HEK293 (cell line): ENCODE measurements at regions not wholly inside any gene's neighbourhood (a gene's known extent, or its start where the extent isn't known, plus 50 kb on each side); places are given as distances from the start of the nearest gene placed in this dataset.

Experiments
- CTCF ChIA-PET: fragments of 350-600 bp; formaldehyde crosslinking; extraction: SDS; loops from one replicate; lab custom pipeline; 2021; ENCODE audit warnings: antibody characterized with exemption; lab: Yijun Ruan, JAX
- POLR2A ChIA-PET: fragments of 300-600 bp; formaldehyde crosslinking; extraction: SDS; loops from one replicate; lab custom pipeline; 2020; ENCODE audit warnings: antibody characterized with exemption, inconsistent platforms; lab: Yijun Ruan, JAX
- H3K27ac ChIP-seq: fragments of 200-500 bp; sonication (Bioruptor generic); 2 replicates; pipeline ENCODE4 v1.5.1; 2014; ENCODE audit warnings: low read depth, low read length, control low read depth, inconsistent platforms; ENCODE audit errors: extremely low read depth
- H3K36me3 ChIP-seq, 2 experiments: fragments of 200-500 bp in 1 of 2; sonication (Bioruptor generic) in 1 of 2; 1 replicate in 1 of 2; 2 replicates in 1 of 2; pipeline ENCODE4 v1.5.1; 2014 to 2017; ENCODE audit warnings: inconsistent platforms in 2 of 2, low read length in 2 of 2; ENCODE audit not compliant: control insufficient read depth in 2 of 2, insufficient read depth in 1 of 2
- H3K4me1 ChIP-seq: fragments of 200-500 bp; sonication (Bioruptor generic); 2 replicates; pipeline ENCODE4 v1.5.1; 2014; ENCODE audit warnings: mild to moderate bottlenecking, low read length, inconsistent platforms; ENCODE audit not compliant: control insufficient read depth, insufficient read depth
- H3K4me3 ChIP-seq: 2 replicates; pipeline ENCODE4 v1.5.1; 2011; ENCODE audit warnings: low read depth, mild to moderate bottlenecking, control low read depth, low read length, moderate library complexity
- H3K9me3 ChIP-seq: fragments of 200-500 bp; sonication (Bioruptor generic); 2 replicates; pipeline ENCODE4 v1.5.1; 2014; ENCODE audit warnings: low read depth, low read length, inconsistent platforms; ENCODE audit not compliant: control insufficient read depth, insufficient read depth
- HOXA7 ChIP-seq: sonication (generic); formaldehyde crosslinking; IDR thresholded peaks from 2 replicates; pipeline ENCODE4 v1.8.1; 2022; ENCODE audit warnings: missing genetic modification reagents, borderline replicate concordance
- KLF16 ChIP-seq: fragments of 450-650 bp; formaldehyde crosslinking; IDR thresholded peaks from 2 replicates; pipeline ENCODE4 v1.5.1; 2017; ENCODE audit warnings: missing biosample characterization, missing genetic modification characterization
- RBAK ChIP-seq: fragments of 450-650 bp; formaldehyde crosslinking; IDR thresholded peaks from 2 replicates; pipeline ENCODE4 v1.5.1; 2016; ENCODE audit warnings: missing biosample characterization, missing genetic modification characterization
- SCRT2 ChIP-seq: fragments of 450-650 bp; formaldehyde crosslinking; IDR thresholded peaks from 2 replicates; pipeline ENCODE4 v1.5.1; 2016; ENCODE audit warnings: missing biosample characterization, missing genetic modification characterization
- SP2 ChIP-seq: fragments of 450-650 bp; formaldehyde crosslinking; IDR thresholded peaks from 2 replicates; pipeline ENCODE4 v1.5.1; 2016; ENCODE audit warnings: missing biosample characterization, missing genetic modification characterization
- ZBTB11 ChIP-seq: fragments of 450-650 bp; formaldehyde crosslinking; conservative IDR thresholded peaks from 2 replicates; pipeline ENCODE4 v1.5.1; 2016; ENCODE audit warnings: low read depth, missing biosample characterization, missing genetic modification characterization
- ZBTB6 ChIP-seq: fragments of 450-650 bp; formaldehyde crosslinking; IDR thresholded peaks from 2 replicates; pipeline ENCODE4 v1.5.1; 2017; ENCODE audit warnings: missing biosample characterization, missing genetic modification characterization
- ZFP41 ChIP-seq: fragments of 450-650 bp; formaldehyde crosslinking; IDR thresholded peaks from 2 replicates; pipeline ENCODE4 v1.5.1; 2016; ENCODE audit warnings: missing biosample characterization, missing genetic modification characterization, borderline replicate concordance
- ZNF174 ChIP-seq: fragments of 450-650 bp; formaldehyde crosslinking; IDR thresholded peaks from 2 replicates; pipeline ENCODE4 v1.5.0; 2017; ENCODE audit warnings: missing biosample characterization, mild to moderate bottlenecking, missing genetic modification characterization
- ZNF23 ChIP-seq: fragments of 450-650 bp; formaldehyde crosslinking; IDR thresholded peaks from 2 replicates; pipeline ENCODE4 v1.5.1; 2016; ENCODE audit warnings: missing biosample characterization, missing genetic modification characterization, borderline replicate concordance
- ZNF248 ChIP-seq: fragments of 450-650 bp; formaldehyde crosslinking; IDR thresholded peaks from 2 replicates; pipeline ENCODE4 v1.5.1; 2017; ENCODE audit warnings: missing biosample characterization, missing genetic modification characterization
- ZNF426 ChIP-seq: fragments of 450-650 bp; formaldehyde crosslinking; IDR thresholded peaks from 2 replicates; pipeline ENCODE4 v1.5.1; 2017; ENCODE audit warnings: missing biosample characterization, missing genetic modification characterization, mild to moderate bottlenecking, inconsistent platforms, moderate library complexity
- ZNF473 ChIP-seq: fragments of 450-650 bp; formaldehyde crosslinking; IDR thresholded peaks from 2 replicates; pipeline ENCODE4 v1.5.1; 2017; ENCODE audit warnings: missing biosample characterization, missing genetic modification characterization
- ZNF48 ChIP-seq: fragments of 450-650 bp; formaldehyde crosslinking; IDR thresholded peaks from 2 replicates; pipeline ENCODE4 v1.5.1; 2016; ENCODE audit warnings: missing biosample characterization, missing genetic modification characterization
- ZNF510 ChIP-seq: fragments of 450-650 bp; formaldehyde crosslinking; IDR thresholded peaks from 2 replicates; pipeline ENCODE4 v1.5.1; 2018; ENCODE audit warnings: mild to moderate bottlenecking, missing genetic modification characterization, missing biosample characterization; ENCODE audit not compliant: insufficient replicate concordance
- ZNF555 ChIP-seq: fragments of 450-650 bp; formaldehyde crosslinking; conservative IDR thresholded peaks from 2 replicates; pipeline ENCODE4 v1.5.1; 2017; ENCODE audit warnings: missing biosample characterization, mild to moderate bottlenecking, missing genetic modification characterization, inconsistent platforms
- ZNF558 ChIP-seq: fragments of 450-650 bp; formaldehyde crosslinking; IDR thresholded peaks from 2 replicates; pipeline ENCODE4 v1.5.1; 2016; ENCODE audit warnings: missing biosample characterization, missing genetic modification characterization
- ZNF623 ChIP-seq: fragments of 450-650 bp; formaldehyde crosslinking; IDR thresholded peaks from 2 replicates; pipeline ENCODE4 v1.5.1; 2016; ENCODE audit warnings: missing biosample characterization, missing genetic modification characterization
- ZXDB ChIP-seq: fragments of 450-650 bp; formaldehyde crosslinking; IDR thresholded peaks from 2 replicates; pipeline ENCODE4 v1.5.1; 2016; ENCODE audit warnings: missing biosample characterization, missing genetic modification characterization
- TF ChIP-seq, protein P1 (sequence below): sonication (generic); formaldehyde crosslinking; IDR thresholded peaks from 2 replicates; pipeline ENCODE4 v1.8.1; 2022; ENCODE audit warnings: mild to moderate bottlenecking, moderate library complexity, missing genetic modification reagents
- TF ChIP-seq, protein P2 (sequence below): fragments of 450-650 bp; formaldehyde crosslinking; IDR thresholded peaks from 2 replicates; pipeline ENCODE4 v1.5.1; 2016; ENCODE audit warnings: missing biosample characterization, missing genetic modification characterization
- TF ChIP-seq, protein P3 (sequence below): fragments of 450-650 bp; formaldehyde crosslinking; conservative IDR thresholded peaks from 2 replicates; pipeline ENCODE4 v1.5.1; 2016; ENCODE audit warnings: low read depth, missing biosample characterization, missing genetic modification characterization
- TF ChIP-seq, protein P4 (sequence below): fragments of 450-650 bp; formaldehyde crosslinking; IDR thresholded peaks from 2 replicates; pipeline ENCODE4 v1.5.1; 2016; ENCODE audit warnings: missing biosample characterization, missing genetic modification characterization

- TF ChIP-seq ZNF48 (tag by site-specific recombination) (no peak), ZNF555 (tag by site-specific recombination) (peak; percentile 66), ZXDB (tag by site-specific recombination) (0 out of 2 replicates have a peak, but pooled peaks have one; percentile 35), HOXA7 (CRISPR knock-in tag) (no peak), ZNF426 (tag by site-specific recombination) (peak; percentile 63), ZNF558 (tag by site-specific recombination) (no peak), ZNF623 (tag by site-specific recombination) (peak; percentile 44; the same call in 1 of the 2 replicates), ZNF473 (no peak), SCRT2 (tag by site-specific recombination) (no peak), RBAK (tag by site-specific recombination) (no peak), ZNF510 (tag by site-specific recombination) (peak; percentile 7), ZBTB11 (peak; percentile 70)
- TF ChIP-seq, protein P1, sequence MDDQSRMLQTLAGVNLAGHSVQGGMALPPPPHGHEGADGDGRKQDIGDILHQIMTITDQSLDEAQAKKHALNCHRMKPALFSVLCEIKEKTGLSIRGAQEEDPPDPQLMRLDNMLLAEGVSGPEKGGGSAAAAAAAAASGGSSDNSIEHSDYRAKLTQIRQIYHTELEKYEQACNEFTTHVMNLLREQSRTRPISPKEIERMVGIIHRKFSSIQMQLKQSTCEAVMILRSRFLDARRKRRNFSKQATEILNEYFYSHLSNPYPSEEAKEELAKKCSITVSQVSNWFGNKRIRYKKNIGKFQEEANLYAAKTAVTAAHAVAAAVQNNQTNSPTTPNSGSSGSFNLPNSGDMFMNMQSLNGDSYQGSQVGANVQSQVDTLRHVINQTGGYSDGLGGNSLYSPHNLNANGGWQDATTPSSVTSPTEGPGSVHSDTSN (CRISPR knock-in tag), result no peak
- TF ChIP-seq, protein P2, sequence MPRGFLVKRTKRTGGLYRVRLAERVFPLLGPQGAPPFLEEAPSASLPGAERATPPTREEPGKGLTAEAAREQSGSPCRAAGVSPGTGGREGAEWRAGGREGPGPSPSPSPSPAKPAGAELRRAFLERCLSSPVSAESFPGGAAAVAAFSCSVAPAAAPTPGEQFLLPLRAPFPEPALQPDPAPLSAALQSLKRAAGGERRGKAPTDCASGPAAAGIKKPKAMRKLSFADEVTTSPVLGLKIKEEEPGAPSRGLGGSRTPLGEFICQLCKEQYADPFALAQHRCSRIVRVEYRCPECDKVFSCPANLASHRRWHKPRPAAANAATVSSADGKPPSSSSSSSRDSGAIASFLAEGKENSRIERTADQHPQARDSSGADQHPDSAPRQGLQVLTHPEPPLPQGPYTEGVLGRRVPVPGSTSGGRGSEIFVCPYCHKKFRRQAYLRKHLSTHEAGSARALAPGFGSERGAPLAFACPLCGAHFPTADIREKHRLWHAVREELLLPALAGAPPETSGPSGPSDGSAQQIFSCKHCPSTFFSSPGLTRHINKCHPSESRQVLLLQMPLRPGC (tag by site-specific recombination), result no peak
- TF ChIP-seq, protein P3, sequence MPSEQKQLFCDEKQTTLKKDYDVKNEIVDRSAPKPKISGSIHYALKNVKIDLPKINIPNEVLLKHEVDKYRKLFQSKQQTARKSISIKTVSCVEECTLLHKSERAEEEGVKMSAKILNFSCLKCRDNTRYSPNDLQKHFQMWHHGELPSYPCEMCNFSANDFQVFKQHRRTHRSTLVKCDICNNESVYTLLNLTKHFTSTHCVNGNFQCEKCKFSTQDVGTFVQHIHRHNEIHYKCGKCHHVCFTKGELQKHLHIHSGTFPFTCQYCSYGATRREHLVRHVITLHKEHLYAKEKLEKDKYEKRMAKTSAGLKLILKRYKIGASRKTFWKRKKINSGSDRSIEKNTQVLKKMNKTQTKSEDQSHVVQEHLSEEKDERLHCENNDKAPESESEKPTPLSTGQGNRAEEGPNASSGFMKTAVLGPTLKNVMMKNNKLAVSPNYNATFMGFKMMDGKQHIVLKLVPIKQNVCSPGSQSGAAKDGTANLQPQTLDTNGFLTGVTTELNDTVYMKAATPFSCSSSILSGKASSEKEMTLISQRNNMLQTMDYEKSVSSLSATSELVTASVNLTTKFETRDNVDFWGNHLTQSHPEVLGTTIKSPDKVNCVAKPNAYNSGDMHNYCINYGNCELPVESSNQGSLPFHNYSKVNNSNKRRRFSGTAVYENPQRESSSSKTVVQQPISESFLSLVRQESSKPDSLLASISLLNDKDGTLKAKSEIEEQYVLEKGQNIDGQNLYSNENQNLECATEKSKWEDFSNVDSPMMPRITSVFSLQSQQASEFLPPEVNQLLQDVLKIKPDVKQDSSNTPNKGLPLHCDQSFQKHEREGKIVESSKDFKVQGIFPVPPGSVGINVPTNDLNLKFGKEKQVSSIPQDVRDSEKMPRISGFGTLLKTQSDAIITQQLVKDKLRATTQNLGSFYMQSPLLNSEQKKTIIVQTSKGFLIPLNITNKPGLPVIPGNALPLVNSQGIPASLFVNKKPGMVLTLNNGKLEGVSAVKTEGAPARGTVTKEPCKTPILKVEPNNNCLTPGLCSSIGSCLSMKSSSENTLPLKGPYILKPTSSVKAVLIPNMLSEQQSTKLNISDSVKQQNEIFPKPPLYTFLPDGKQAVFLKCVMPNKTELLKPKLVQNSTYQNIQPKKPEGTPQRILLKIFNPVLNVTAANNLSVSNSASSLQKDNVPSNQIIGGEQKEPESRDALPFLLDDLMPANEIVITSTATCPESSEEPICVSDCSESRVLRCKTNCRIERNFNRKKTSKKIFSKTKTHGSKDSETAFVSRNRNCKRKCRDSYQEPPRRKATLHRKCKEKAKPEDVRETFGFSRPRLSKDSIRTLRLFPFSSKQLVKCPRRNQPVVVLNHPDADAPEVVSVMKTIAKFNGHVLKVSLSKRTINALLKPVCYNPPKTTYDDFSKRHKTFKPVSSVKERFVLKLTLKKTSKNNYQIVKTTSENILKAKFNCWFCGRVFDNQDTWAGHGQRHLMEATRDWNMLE (tag by site-specific recombination), result peak; percentile 63
Observed at GRCh38 chr16:62573466-62573865, 537.2 kb upstream of the CDH8 start (continued).

DNA sequence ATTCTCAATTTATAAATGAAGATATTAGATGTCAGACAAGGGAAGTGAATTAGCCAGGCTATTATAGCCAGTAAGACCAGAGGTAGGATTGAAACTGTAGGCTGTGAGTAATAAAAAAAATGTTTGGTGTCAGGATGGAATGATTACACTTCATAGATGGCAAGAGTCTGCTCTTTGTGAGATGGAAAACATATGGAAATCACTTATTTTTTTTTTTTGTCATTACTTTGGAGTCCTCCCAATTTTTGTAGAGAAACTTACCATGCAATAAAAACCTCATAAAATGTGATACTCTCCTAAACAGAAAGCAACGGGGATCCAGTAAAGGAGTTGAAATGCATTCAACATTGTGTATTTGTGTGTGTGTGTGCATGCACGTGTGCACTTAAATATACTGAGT is 532.7 kb upstream of the CDH8 start:
- Histone ChIP-seq H3K27ac (no peak overlapping the region), H3K4me3 (no peak overlapping the region), H3K4me1 (no peaks in the 10 kb centered on the region), H3K9me3 (no peaks in the 10 kb centered on the region), H3K36me3 (no peaks in the 10 kb centered on the region)
- CTCF ChIA-PET, result interaction anchor here (0.7 kb wide), 1 partner anchor 47 kb away, joined by 3 read pairs; no protein-coding TSS in a partner anchor
- POLR2A ChIA-PET, result no interaction called here
- no peak for TF ChIP-seq ZNF248 (tag by site-specific recombination)
- TF ChIP-seq ZNF23, result no peak
- no peak for TF ChIP-seq ZFP41 (tag by site-specific recombination)
- TF ChIP-seq, protein P4, sequence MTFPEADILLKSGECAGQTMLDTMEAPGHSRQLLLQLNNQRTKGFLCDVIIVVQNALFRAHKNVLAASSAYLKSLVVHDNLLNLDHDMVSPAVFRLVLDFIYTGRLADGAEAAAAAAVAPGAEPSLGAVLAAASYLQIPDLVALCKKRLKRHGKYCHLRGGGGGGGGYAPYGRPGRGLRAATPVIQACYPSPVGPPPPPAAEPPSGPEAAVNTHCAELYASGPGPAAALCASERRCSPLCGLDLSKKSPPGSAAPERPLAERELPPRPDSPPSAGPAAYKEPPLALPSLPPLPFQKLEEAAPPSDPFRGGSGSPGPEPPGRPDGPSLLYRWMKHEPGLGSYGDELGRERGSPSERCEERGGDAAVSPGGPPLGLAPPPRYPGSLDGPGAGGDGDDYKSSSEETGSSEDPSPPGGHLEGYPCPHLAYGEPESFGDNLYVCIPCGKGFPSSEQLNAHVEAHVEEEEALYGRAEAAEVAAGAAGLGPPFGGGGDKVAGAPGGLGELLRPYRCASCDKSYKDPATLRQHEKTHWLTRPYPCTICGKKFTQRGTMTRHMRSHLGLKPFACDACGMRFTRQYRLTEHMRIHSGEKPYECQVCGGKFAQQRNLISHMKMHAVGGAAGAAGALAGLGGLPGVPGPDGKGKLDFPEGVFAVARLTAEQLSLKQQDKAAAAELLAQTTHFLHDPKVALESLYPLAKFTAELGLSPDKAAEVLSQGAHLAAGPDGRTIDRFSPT, result no peak
- TF ChIP-seq ZNF174 (tag by site-specific recombination), result no peak
- no peak for TF ChIP-seq SP2
- no peak for TF ChIP-seq ZBTB6
- TF ChIP-seq KLF16 (tag by site-specific recombination), result no peak
